WTC11 (cell line): ENCODE measurements at regions not wholly inside any gene's neighbourhood (a gene's known extent, or its start where the extent isn't known, plus 50 kb on each side); places are given as distances from the start of the nearest gene placed in this dataset.

Experiments
- ATAC-seq: fragments of 200-7000 bp; cut with Tn5 transposase; 2 replicates; pipeline ENCODE4 v1.10.0; 2021; ENCODE audit warnings: mild to moderate bottlenecking, moderate library complexity
- CTCF ChIA-PET: fragments of 300-600 bp; sonication (Branson Sonifier 250); formaldehyde crosslinking; loops from one replicate; lab custom pipeline; 2021; ENCODE audit warnings: antibody characterized with exemption; lab: Charles Lee
- POLR2A ChIA-PET: fragments of 350-600 bp; sonication (Branson Sonifier 250); formaldehyde crosslinking; loops from one replicate; lab custom pipeline; 2021; ENCODE audit warnings: antibody characterized with exemption; lab: Charles Lee
- DNase-seq: peaks from one replicate; pipeline ENCODE4 v3.0.0; 2021; ENCODE audit warnings: low spot score
- H3K27ac Mint-ChIP-seq: 2 replicates; pipeline ENCODE4 v1.8.0; 2021; ENCODE audit warnings: mixed read lengths
- H3K27me3 Mint-ChIP-seq: 2 replicates; pipeline ENCODE4 v1.8.0; 2021; ENCODE audit warnings: low read depth, mild to moderate bottlenecking, moderate library complexity, mixed read lengths
- H3K36me3 Mint-ChIP-seq: 2 replicates; pipeline ENCODE4 v1.8.0; 2021; ENCODE audit warnings: mixed read lengths
- H3K4me1 Mint-ChIP-seq: 2 replicates; pipeline ENCODE4 v1.8.0; 2022; ENCODE audit warnings: mixed read lengths
- H3K4me3 Mint-ChIP-seq: 2 replicates; pipeline ENCODE4 v1.8.0; 2021; ENCODE audit warnings: mild to moderate bottlenecking, moderate library complexity, mixed read lengths
- H3K9me3 Mint-ChIP-seq: 2 replicates; pipeline ENCODE4 v1.8.0; 2021; ENCODE audit warnings: mixed read lengths
- AR ChIP-seq: fragments of 250-450 bp; sonication (Bioruptor Pico); IDR thresholded peaks from 2 replicates; pipeline ENCODE4 v1.9.0; 2021; ENCODE audit warnings: mild to moderate bottlenecking
- ATF1 ChIP-seq: sonication (generic); formaldehyde crosslinking; IDR thresholded peaks from 2 replicates; pipeline ENCODE4 v1.8.1; 2023; ENCODE audit warnings: mild to moderate bottlenecking, moderate library complexity, missing genetic modification reagents
- CREB1 ChIP-seq: sonication (generic); formaldehyde crosslinking; IDR thresholded peaks from 2 replicates; pipeline ENCODE4 v1.8.0; 2023; ENCODE audit warnings: mild to moderate bottlenecking, missing genetic modification reagents
- CTCF ChIP-seq: fragments of 200-600 bp; IDR thresholded peaks from 2 replicates; pipeline ENCODE4 v1.8.0; 2022; ENCODE audit warnings: antibody characterized with exemption
- ERG ChIP-seq: fragments of 250-450 bp; sonication (Bioruptor Pico); IDR thresholded peaks from 2 replicates; pipeline ENCODE4 v1.8.0; 2021; ENCODE audit warnings: mild to moderate bottlenecking
- ETV6 ChIP-seq: sonication (generic); formaldehyde crosslinking; IDR thresholded peaks from 2 replicates; pipeline ENCODE4 v1.8.1; 2022; ENCODE audit warnings: mild to moderate bottlenecking, missing genetic modification reagents
- GRHL2 ChIP-seq: fragments of 250-450 bp; sonication (Bioruptor Pico); IDR thresholded peaks from 2 replicates; pipeline ENCODE4 v1.8.0; 2022; ENCODE audit warnings: mild to moderate bottlenecking, moderate library complexity; ENCODE audit not compliant: insufficient replicate concordance, severe bottlenecking
- HMGA2 ChIP-seq: fragments of 250-450 bp; sonication (Bioruptor Pico); IDR thresholded peaks from 2 replicates; pipeline ENCODE4 v1.4.0; 2021; ENCODE audit warnings: mild to moderate bottlenecking, moderate library complexity
- KAT7 ChIP-seq: sonication (generic); formaldehyde crosslinking; IDR thresholded peaks from 2 replicates; pipeline ENCODE4 v1.8.1; 2023; ENCODE audit warnings: missing genetic modification reagents, mild to moderate bottlenecking, borderline replicate concordance
- MAX ChIP-seq: sonication (generic); formaldehyde crosslinking; IDR thresholded peaks from 2 replicates; pipeline ENCODE4 v1.8.0; 2022; ENCODE audit warnings: mild to moderate bottlenecking, missing genetic modification reagents
- NFE2L1 ChIP-seq: sonication (generic); formaldehyde crosslinking; IDR thresholded peaks from 2 replicates; pipeline ENCODE4 v1.8.1; 2023; ENCODE audit warnings: missing genetic modification reagents
- PRRX2 ChIP-seq: fragments of 250-450 bp; sonication (Bioruptor Pico); IDR thresholded peaks from 2 replicates; pipeline ENCODE4 v1.8.0; 2021; ENCODE audit warnings: mild to moderate bottlenecking
- SOX15 ChIP-seq: fragments of 250-450 bp; sonication (Bioruptor Pico); IDR thresholded peaks from 2 replicates; pipeline ENCODE4 v1.9.0; 2021; ENCODE audit warnings: mild to moderate bottlenecking
- TCF7 ChIP-seq: sonication (generic); formaldehyde crosslinking; IDR thresholded peaks from 2 replicates; pipeline ENCODE4 v1.8.0; 2022; ENCODE audit warnings: mild to moderate bottlenecking, low read depth, missing genetic modification reagents, moderate library complexity
- TP53 ChIP-seq: sonication (generic); formaldehyde crosslinking; IDR thresholded peaks from 2 replicates; pipeline ENCODE4 v1.8.1; 2023; ENCODE audit warnings: mild to moderate bottlenecking, missing genetic modification reagents
- ZNF232 ChIP-seq: sonication (generic); formaldehyde crosslinking; IDR thresholded peaks from 2 replicates; pipeline ENCODE4 v1.8.0; 2022; ENCODE audit warnings: mild to moderate bottlenecking, missing genetic modification reagents
- ZNF263 ChIP-seq: sonication (generic); formaldehyde crosslinking; IDR thresholded peaks from 2 replicates; pipeline ENCODE4 v1.8.1; 2022; ENCODE audit warnings: low read depth, mild to moderate bottlenecking, moderate library complexity, missing genetic modification reagents
- ZNF317 ChIP-seq: sonication (generic); formaldehyde crosslinking; IDR thresholded peaks from 2 replicates; pipeline ENCODE4 v1.8.1; 2023; ENCODE audit warnings: low read depth, mild to moderate bottlenecking, moderate library complexity, missing genetic modification reagents, borderline replicate concordance
- ZNF416 ChIP-seq: fragments of 250-450 bp; sonication (Bioruptor Pico); IDR thresholded peaks from 2 replicates; pipeline ENCODE4 v1.9.0; 2021; ENCODE audit warnings: mild to moderate bottlenecking, inconsistent platforms
- ZNF671 ChIP-seq: fragments of 250-450 bp; sonication (Bioruptor Pico); IDR thresholded peaks from 2 replicates; pipeline ENCODE4 v1.8.0; 2021; ENCODE audit warnings: mild to moderate bottlenecking
- TF ChIP-seq, protein P1 (sequence below): sonication (generic); formaldehyde crosslinking; IDR thresholded peaks from 2 replicates; pipeline ENCODE4 v1.8.1; 2023; ENCODE audit warnings: mild to moderate bottlenecking, missing genetic modification reagents, moderate library complexity

GRCh38 chr10:60711496-60711895 lies 66.8 kb upstream of the CDK1 start:
- H3K27ac Mint-ChIP-seq = no peak overlapping the region
- no peaks in the 10 kb centered on the region; the same call in 1 of the 2 replicates for H3K27me3 Mint-ChIP-seq
- no peak overlapping the region for H3K4me3 Mint-ChIP-seq
- H3K9me3 Mint-ChIP-seq = peaks cover 16% of the 10 kb centered on the region
- TF ChIP-seq ZNF232 (CRISPR knock-in tag) (no peak), GRHL2 (CRISPR knock-in tag) (no peak), HMGA2 (no peak), MAX (CRISPR knock-in tag) (no peak)
- CTCF ChIA-PET = no interaction called here
- POLR2A ChIA-PET = no interaction called here
- ATAC-seq (no peak), DNase-seq (no peak)
- peaks cover 13% of the 10 kb centered on the region for H3K36me3 Mint-ChIP-seq
- peaks cover 12% of the 10 kb centered on the region for H3K4me1 Mint-ChIP-seq

- no peak for TF ChIP-seq NFE2L1 (CRISPR knock-in tag)
- no peak for TF ChIP-seq AR (CRISPR knock-in tag)
- TF ChIP-seq PRRX2 (CRISPR knock-in tag) = no peak
- no peak for TF ChIP-seq ZNF416 (CRISPR knock-in tag)
- no peak for TF ChIP-seq KAT7 (CRISPR knock-in tag)
- TF ChIP-seq ERG = no peak
- no peak for TF ChIP-seq ZNF671 (CRISPR knock-in tag)
- TF ChIP-seq SOX15 (CRISPR knock-in tag) = no peak
- TF ChIP-seq ATF1 = no peak
- TF ChIP-seq, protein P1, sequence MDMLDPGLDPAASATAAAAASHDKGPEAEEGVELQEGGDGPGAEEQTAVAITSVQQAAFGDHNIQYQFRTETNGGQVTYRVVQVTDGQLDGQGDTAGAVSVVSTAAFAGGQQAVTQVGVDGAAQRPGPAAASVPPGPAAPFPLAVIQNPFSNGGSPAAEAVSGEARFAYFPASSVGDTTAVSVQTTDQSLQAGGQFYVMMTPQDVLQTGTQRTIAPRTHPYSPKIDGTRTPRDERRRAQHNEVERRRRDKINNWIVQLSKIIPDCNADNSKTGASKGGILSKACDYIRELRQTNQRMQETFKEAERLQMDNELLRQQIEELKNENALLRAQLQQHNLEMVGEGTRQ (CRISPR knock-in tag) = no peak
- no peak for TF ChIP-seq TP53
- TF ChIP-seq CREB1 (CRISPR knock-in tag) = no peak
- TF ChIP-seq ETV6 (CRISPR knock-in tag) = no peak
- no peak for TF ChIP-seq TCF7
- TF ChIP-seq CTCF = no peak
- TF ChIP-seq ZNF263 (CRISPR knock-in tag) = no peak
- TF ChIP-seq ZNF317 (CRISPR knock-in tag) = no peak
- Mint-ChIP-seq H3K36me3 (peaks cover 20% of the 10 kb centered on the region), H3K4me3 (no peak overlapping the region), H3K9me3 (peaks cover 23% of the 10 kb centered on the region), H3K4me1 (peaks cover 12% of the 10 kb centered on the region), H3K27me3 (no peaks in the 10 kb centered on the region; the same call in 1 of the 2 replicates), H3K27ac (no peak overlapping the region)
- ChIA-PET POLR2A (no interaction called here), CTCF (no interaction called here)
- ATAC-seq (no peak), DNase-seq (no peak)
Measured at GRCh38 chr10:60710041-60710440, 68.2 kb upstream of the CDK1 start.
